Ovary (tissue), 1 donor: ENCODE measurements at regions not wholly inside any gene's neighbourhood (a gene's known extent, or its start where the extent isn't known, plus 50 kb on each side); places are given as distances from the start of the nearest gene placed in this dataset.

ENCODE experiments used
- EP300 ChIP-seq: sonication (generic); formaldehyde crosslinking; IDR thresholded peaks from one replicate; pipeline ENCODE4 v1.6.1; 2017; ENCODE audit warnings: antibody characterized with exemption
- POLR2A ChIP-seq: fragments of 450-650 bp; IDR thresholded peaks from one replicate; pipeline ENCODE4 v1.6.1; 2017; ENCODE audit warnings: antibody characterized with exemption, mild to moderate bottlenecking, moderate library complexity

GRCh38 chr7:54332301-54332700 lies 209.9 kb upstream of the VSTM2A start:
- TF ChIP-seq POLR2A: no peak
- no peak for TF ChIP-seq EP300
